Body of pancreas (tissue), 4 donors: ENCODE measurements at regions not wholly inside any gene's neighbourhood (a gene's known extent, or its start where the extent isn't known, plus 50 kb on each side); places are given as distances from the start of the nearest gene placed in this dataset.

Experiments used
- CTCF ChIP-seq, 7 experiments: fragments of 450-650 bp in 4 of 7; fragments of 200-600 bp in 3 of 7; sonication (generic) in 3 of 7; IDR thresholded peaks; one replicate each; pipeline ENCODE4 v1.5.1; 2016 to 2019; ENCODE audit warnings: antibody characterized with exemption in 7 of 7
- POLR2A ChIP-seq, 3 donors: fragments of 450-650 bp; IDR thresholded peaks; one replicate each; pipeline ENCODE4 v1.6.1; 2016; ENCODE audit warnings: antibody characterized with exemption in 3 of 3, mild to moderate bottlenecking in 2 of 3

- TF ChIP-seq CTCF (IDR thresholded peaks at IDR 0.05) (no peak), POLR2A (IDR thresholded peaks at IDR 0.05) (no peak)
Observed at GRCh38 chr13:68676513-68677115, 1431.0 kb upstream of the ATXN8OS start.
